ENCODE measurements at regions not wholly inside any gene's neighbourhood (a gene's known extent, or its start where the extent isn't known, plus 50 kb on each side); places are given as distances from the start of the nearest gene placed in this dataset.

DNA sequence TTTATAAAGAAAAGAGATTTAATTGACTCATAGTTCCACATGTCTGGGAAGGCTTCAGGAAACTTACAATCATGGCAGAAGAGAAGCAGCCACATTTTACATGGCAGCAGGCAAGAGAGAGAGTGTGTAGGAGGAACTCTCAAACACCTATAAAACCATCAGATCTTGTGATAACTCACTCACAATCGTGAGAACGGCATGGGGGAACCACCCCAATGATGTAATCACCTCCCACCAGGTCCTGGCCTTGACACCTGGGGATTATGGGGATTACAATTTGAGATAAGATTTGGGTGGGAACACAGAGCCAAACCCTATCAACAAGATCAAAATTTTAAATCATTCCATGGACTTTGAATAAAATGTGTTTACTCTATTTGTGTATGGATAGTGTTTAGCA, 575.6 kb downstream of the ADCYAP1 start:
- Histone ChIP-seq H3K4me1 (ENCODE audit: control insufficient read depth in 1 of 2, insufficient read depth in 1 of 2, low read depth in 1 of 2, low read length in 1 of 2) (no peaks in the 10 kb centered on the region), H3K4me3 (ENCODE audit: low read depth in 1 of 2, low read length in 1 of 2) (no peak overlapping the region), H3K27me3 (no peaks in the 10 kb centered on the region), H3K9me3 (no peaks in the 10 kb centered on the region), H3K27ac (no peak overlapping the region), H3K36me3 (no peaks in the 10 kb centered on the region)
- TF ChIP-seq, protein P1, sequence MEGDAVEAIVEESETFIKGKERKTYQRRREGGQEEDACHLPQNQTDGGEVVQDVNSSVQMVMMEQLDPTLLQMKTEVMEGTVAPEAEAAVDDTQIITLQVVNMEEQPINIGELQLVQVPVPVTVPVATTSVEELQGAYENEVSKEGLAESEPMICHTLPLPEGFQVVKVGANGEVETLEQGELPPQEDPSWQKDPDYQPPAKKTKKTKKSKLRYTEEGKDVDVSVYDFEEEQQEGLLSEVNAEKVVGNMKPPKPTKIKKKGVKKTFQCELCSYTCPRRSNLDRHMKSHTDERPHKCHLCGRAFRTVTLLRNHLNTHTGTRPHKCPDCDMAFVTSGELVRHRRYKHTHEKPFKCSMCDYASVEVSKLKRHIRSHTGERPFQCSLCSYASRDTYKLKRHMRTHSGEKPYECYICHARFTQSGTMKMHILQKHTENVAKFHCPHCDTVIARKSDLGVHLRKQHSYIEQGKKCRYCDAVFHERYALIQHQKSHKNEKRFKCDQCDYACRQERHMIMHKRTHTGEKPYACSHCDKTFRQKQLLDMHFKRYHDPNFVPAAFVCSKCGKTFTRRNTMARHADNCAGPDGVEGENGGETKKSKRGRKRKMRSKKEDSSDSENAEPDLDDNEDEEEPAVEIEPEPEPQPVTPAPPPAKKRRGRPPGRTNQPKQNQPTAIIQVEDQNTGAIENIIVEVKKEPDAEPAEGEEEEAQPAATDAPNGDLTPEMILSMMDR (IDR thresholded peaks at IDR 0.05): no peak

DNA sequence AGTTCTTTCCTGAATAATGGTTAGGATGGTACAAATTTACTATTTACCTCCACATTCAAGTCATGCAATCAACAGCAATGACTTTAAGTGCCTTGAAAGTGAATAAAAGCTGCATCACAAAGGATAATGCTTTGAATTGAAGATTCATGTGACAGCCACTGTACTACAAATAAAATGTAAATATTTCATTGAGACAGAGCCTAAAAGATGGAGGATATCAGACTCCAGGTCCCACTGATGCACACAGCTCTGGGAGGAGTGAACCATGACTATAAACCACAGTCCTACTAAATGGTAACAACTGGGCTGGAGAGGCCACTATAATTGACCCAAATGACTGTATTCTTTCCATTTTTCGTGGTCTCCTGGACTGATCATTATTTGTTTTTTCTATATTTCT, 576.9 kb downstream of the ADCYAP1 start:
- H3K4me1 ChIP-seq (ENCODE audit: control insufficient read depth in 1 of 2, insufficient read depth in 1 of 2, low read depth in 1 of 2, low read length in 1 of 2): no peaks in the 10 kb centered on the region
- TF ChIP-seq, protein P1 (IDR thresholded peaks at IDR 0.05): no peak
- H3K36me3 ChIP-seq: no peaks in the 10 kb centered on the region
- H3K27ac ChIP-seq: no peak overlapping the region
- H3K27me3 ChIP-seq: no peaks in the 10 kb centered on the region
- H3K4me3 ChIP-seq (ENCODE audit: low read depth in 1 of 2, low read length in 1 of 2): no peak overlapping the region
- H3K9me3 ChIP-seq: no peaks in the 10 kb centered on the region

DNA sequence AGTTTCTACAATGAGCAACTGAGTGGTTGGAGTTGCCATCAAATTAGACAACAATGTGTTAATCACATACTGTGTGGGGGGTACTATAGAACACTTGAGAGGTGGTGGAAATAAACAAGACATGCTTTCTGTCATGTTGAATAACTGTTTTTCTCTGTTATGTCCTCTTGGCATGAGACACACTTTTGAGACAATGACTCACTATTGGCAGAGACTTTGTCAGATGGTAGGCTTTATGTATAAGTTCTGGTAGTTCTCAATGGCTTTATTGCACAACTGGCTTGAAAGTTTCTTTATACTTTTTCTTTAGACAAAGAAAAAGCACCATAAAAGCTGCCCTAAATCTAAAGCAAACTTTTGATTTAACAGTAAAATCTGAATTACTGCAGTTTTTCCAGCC, 578.7 kb downstream of the ADCYAP1 start:
- no peaks in the 10 kb centered on the region for H3K27me3 ChIP-seq
- TF ChIP-seq, protein P1 (IDR thresholded peaks at IDR 0.05): no peak

DNA sequence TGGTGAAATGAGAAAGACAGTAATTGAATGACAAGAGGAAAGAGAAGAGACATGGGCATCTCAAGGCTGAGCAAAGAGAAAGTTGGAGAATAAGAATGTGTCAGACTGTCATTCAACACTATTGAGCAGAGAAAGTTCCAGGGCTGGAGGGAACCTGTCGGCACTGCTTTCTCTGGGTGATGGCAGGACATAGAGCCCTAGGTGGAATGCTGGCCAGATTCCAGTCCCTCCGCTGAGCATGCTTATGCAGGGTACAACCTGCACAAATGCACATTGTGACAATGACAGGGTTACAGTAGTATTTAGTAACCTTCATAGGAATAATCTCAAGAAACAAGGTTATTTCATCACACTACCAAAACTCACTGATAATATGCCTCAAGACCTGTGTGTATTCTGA, 582.8 kb downstream of the ADCYAP1 start:
- TF ChIP-seq, protein P1 (IDR thresholded peaks at IDR 0.05): no peak
- Histone ChIP-seq H3K27me3 (no peaks in the 10 kb centered on the region), H3K9me3 (no peaks in the 10 kb centered on the region), H3K27ac (no peak overlapping the region), H3K4me1 (ENCODE audit: control insufficient read depth in 1 of 2, insufficient read depth in 1 of 2, low read depth in 1 of 2, low read length in 1 of 2) (no peaks in the 10 kb centered on the region), H3K4me3 (ENCODE audit: low read depth in 1 of 2, low read length in 1 of 2) (no peak overlapping the region), H3K36me3 (no peaks in the 10 kb centered on the region)

More for the DNA sequence above, 578.7 kb downstream of the ADCYAP1 start:
- Histone ChIP-seq H3K36me3 (no peaks in the 10 kb centered on the region), H3K4me3 (ENCODE audit: low read depth in 1 of 2, low read length in 1 of 2) (no peak overlapping the region), H3K4me1 (ENCODE audit: control insufficient read depth in 1 of 2, insufficient read depth in 1 of 2, low read depth in 1 of 2, low read length in 1 of 2) (no peaks in the 10 kb centered on the region), H3K27ac (no peak overlapping the region), H3K9me3 (no peaks in the 10 kb centered on the region)

DNA sequence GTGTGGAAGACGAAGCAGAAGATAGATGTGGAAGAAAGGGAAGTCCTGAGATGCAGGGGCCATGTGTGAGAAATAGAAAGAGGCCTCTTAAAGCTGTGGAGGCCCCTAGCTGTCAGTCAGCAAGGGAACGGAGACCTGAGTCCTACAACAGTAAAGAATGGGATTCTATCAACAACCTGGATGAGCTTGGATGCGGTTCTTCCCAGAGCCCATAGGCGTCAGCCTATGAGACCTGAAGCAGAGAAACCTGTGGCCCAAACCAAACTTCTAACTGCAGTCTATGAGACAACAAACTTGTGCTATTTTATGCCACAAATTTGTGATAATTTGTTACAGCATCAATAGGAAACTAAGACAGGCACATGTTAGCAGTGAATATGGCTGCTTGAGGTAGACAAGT, 583.7 kb downstream of the ADCYAP1 start:
- no peaks in the 10 kb centered on the region for H3K36me3 ChIP-seq
- TF ChIP-seq, protein P1 (IDR thresholded peaks at IDR 0.05): no peak
- no peak overlapping the region for H3K4me3 ChIP-seq (ENCODE audit: low read depth in 1 of 2, low read length in 1 of 2)
- H3K4me1 ChIP-seq (ENCODE audit: control insufficient read depth in 1 of 2, insufficient read depth in 1 of 2, low read depth in 1 of 2, low read length in 1 of 2): no peaks in the 10 kb centered on the region
- H3K9me3 ChIP-seq: no peaks in the 10 kb centered on the region
- no peaks in the 10 kb centered on the region for H3K27me3 ChIP-seq
- no peak overlapping the region for H3K27ac ChIP-seq

DNA sequence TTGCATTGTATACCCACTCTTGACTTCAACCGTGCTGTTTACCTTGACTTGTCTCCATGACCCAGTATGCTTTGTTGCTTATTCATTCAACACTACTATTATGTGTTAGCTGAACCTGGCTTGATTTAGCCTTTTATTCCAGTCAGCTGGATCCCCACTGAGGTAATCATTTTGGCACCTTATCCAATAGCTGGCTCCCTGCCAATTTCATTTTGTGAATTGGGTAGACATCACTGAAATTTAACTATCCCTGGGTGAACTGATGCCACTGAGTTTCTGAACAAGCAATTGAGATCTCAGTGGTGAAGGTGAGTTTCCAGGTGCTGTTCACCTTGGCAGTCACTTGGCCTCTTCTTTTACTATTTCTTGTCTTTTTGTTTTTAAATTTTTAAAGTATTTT, 584.3 kb downstream of the ADCYAP1 start:
- Histone ChIP-seq H3K9me3 (no peaks in the 10 kb centered on the region), H3K36me3 (no peaks in the 10 kb centered on the region), H3K4me3 (ENCODE audit: low read depth in 1 of 2, low read length in 1 of 2) (no peak overlapping the region), H3K4me1 (ENCODE audit: control insufficient read depth in 1 of 2, insufficient read depth in 1 of 2, low read depth in 1 of 2, low read length in 1 of 2) (no peaks in the 10 kb centered on the region), H3K27me3 (no peaks in the 10 kb centered on the region), H3K27ac (no peak overlapping the region)
- TF ChIP-seq, protein P1 (IDR thresholded peaks at IDR 0.05): no peak
